22Rv1 (cell line): ENCODE measurements at regions not wholly inside any gene's neighbourhood (a gene's known extent, or its start where the extent isn't known, plus 50 kb on each side); places are given as distances from the start of the nearest gene placed in this dataset.

Source experiments
- CTCF ChIP-seq: fragments of 450-650 bp; IDR thresholded peaks from 2 replicates; pipeline ENCODE4 v1.5.1; 2017; ENCODE audit warnings: mild to moderate bottlenecking
- ZFX ChIP-seq: fragments of 450-650 bp; IDR thresholded peaks from 2 replicates; pipeline ENCODE4 v1.6.1; 2017; ENCODE audit warnings: antibody characterized with exemption, borderline replicate concordance

GRCh38 chr18:4851301-4851976 is 345.6 kb downstream of the AKAIN1 start:
- no peak for TF ChIP-seq CTCF
- no peak for TF ChIP-seq ZFX
